ENCODE measurements at regions not wholly inside any gene's neighbourhood (a gene's known extent, or its start where the extent isn't known, plus 50 kb on each side); places are given as distances from the start of the nearest gene placed in this dataset.

DNA sequence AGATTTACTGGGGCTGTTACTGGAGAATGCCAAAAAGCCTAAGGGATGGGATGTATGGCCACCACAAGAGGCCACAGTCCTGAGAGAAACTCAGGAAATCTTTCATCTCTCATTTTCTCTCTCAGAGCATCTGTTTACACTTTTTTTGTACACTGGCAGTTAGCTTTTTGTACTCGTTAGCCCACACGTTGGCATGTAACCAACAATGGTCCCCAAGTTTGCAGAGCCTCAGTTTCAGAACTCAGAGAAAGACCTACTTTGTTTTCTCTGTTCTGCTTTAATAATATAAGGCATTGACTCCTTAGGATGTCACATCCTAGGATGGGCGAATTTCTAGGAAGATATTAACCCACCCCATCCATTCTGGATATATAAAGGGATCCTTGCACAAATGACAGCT, 183.5 kb downstream of the SUCNR1 start:
- DNase-seq = no peak

GRCh38 chr3:152058856-152059255, 185.4 kb downstream of the SUCNR1 start:
- no peak for DNase-seq

DNA sequence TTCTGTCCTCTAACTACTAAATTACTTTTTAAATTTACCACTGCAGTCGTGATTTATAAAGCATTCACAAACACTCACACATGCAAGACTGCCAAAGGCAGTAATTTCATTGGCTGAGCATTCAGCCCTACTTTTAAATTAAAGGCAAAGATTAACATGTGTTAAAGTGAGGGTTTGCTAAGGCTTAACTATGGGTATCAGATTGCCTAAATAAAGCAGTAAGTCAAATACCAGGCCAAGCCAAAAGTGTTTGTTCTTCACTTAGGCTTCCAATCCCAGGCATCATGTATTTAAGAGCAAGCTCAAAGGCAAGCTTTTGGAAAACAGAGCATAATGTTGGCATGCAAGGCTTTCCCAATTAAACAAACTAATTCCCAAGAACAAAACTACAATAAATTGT, 187.3 kb downstream of the SUCNR1 start:
- no peak for DNase-seq

DNA sequence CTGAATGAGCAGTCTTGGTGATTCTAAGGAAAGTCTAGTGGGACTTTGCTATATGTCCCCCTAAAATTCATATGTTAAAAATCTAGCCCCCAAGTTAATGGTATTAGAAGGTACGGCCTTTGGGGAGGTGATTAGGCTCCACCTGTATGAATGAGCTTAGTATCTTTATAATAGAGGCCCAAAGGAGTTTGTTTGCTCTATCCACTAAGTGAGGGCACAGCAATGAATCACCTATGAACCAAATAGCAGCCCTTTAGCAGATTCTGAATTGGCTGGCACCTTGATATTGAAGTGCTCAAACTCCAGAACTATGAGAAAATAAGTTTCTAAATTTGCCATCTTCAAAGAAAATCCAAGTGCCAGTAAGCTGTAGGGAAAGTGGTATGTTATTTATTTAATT, 187.9 kb downstream of the SUCNR1 start:
- DNase-seq = no peak

GRCh38 chr3:152069871-152070270, 196.4 kb downstream of the SUCNR1 start:
- no peak for DNase-seq

DNA sequence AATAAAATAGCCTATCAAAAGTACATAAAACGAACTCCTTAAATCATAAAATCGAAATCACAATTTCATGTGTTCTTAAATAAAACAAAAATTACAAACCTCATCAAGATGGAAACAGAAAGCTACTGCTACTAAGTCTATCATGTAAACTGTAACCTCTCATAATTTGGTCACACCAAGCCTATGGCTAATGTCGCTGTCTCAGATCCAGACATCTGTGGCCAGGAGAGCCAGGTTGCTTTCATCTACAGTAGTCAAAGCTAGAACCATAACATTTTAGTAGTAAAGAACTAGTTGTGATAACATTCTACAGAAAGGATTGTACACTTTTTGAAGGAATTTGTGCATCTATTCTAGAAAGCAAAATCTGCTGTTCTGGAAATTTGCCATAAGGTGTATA, 197.4 kb upstream of the MBNL1 start:
- DNase-seq = no peak

DNA sequence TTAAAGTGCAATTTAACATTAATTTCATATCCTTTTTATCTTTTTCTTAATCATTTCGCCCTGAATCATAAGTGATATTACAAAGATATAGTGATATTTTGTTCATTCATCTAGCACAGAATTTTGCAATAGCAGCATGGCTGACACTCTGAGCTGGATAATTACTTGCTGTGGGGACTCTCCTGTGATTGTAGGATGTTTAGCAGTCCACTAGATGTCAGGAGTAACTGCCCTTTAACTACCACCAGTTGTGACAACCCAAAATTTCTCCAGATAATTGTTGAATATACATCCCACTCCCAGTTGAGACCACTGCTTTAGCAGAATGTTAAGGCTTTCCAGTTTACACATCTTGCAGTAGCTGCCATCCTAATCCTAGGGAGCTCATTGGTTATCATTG, 196.8 kb upstream of the MBNL1 start:
- DNase-seq = no peak

DNA sequence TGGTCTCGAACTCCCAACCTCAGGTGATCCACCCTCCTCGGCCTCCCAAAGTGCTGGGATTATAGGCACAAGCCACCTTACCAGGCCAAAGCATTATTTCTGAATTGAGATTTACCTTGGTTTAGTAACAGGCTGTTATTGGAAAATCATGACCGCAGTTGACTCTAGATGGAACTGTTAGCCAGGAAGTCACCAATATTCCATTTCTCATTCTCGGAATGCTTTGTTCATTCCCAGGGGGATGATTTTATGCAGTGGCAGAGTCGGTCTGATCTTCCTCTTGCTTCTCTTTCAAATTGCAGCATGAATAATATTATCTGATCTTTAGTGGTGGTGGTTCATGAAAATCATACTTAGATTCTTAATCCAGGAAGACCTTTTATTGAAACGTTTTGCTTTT, 195.5 kb upstream of the MBNL1 start:
- DNase-seq = no peak

DNA sequence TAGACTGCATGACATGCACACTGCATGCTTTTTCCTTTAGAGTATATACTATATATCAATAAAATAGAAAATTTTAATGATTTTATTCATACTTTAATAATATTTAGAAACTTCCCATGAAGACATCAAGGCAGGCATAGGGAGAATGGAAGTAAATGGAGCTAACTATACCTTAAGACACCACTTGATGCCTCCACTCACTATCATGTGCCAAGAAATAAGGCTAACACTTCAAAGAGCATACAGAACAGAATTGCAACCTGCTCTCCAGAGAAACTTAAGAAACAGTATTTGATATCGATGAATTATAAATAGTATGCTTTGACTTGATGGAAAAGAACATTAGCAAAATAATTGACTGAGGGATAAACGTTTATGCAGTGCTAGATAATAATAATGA, 192.6 kb upstream of the MBNL1 start:
- no peak for DNase-seq

GRCh38 chr3:152079980-152080379, 188.7 kb upstream of the MBNL1 start:
- no peak for DNase-seq

GRCh38 chr3:152083135-152083534, 185.6 kb upstream of the MBNL1 start:
- DNase-seq = no peak

- DNase-seq = no peak
Observed at GRCh38 chr3:152084441-152085158, 184.1 kb upstream of the MBNL1 start.

GRCh38 chr3:152087153-152087552, 181.6 kb upstream of the MBNL1 start:
- no peak for DNase-seq

GRCh38 chr3:152089528-152089927, 179.2 kb upstream of the MBNL1 start:
- DNase-seq = no peak

GRCh38 chr3:152091725-152092124, 177.0 kb upstream of the MBNL1 start:
- no peak for DNase-seq

GRCh38 chr3:152093901-152094300, 174.8 kb upstream of the MBNL1 start:
- DNase-seq = no peak

DNA sequence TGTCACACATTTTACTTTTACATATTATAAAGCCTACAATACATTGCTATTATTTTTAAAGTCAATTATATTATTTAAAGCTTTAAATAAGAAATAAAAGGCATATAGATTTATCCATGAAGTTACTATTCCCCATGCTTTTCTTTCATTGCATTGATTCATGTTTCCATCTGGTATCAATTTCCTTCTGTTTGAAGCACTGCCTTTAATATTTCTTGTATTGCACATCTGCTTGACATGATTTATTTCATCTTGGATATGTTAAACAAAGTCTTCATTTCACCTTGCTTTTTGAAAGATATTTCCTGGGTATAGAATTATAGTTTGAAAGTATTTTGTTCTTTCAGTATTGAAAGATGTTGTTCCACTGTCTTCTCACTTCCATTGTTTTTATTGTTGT, 174.3 kb upstream of the MBNL1 start:
- DNase-seq = no peak

DNA sequence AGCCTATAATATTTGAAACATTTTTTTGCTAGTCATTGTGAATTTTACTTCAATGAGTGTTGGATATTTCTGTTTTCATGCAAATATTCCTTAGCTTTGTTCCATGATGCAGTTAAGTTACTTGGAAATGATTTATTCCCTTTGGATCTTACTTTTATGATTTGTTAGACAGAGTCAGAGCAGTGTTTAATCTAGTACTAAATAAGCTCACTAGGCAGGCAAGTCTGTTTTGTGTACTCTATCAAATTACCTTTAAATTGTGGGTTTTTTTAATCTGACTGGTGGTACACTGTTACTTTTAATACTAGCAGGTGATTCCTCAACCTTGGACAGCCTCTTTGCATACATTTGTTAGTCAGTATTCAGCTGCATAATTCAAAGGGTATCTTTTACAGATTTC, 173.3 kb upstream of the MBNL1 start:
- no peak for DNase-seq

DNA sequence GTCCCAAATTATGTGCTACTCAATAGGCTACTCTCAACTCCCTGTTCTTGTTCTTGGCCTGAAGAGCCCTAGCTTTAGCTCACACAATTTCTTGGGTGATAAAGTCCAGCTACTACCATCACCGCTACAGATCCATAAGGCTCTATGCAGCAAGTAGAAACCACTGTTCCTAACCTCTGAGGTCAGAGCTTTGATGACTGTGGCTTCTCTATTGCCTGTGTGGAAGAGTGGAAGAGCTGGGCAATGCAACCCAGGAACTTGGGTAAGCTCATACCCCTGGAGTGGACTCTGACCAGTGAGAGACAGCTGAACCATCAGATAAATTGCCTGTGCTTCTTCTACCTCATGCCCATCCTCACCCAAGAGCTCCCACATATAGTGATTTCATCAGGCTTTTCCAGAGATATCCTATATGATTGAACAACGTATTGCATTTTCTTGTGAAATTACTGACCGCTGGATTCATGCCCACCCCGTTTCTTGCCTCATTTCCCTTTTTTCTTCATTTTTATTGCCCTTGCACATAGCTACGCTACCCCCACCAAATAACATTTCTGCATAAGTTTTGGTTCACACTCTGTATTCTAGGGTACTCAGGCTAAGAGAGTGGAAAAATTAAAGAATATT, 172.3 kb upstream of the MBNL1 start:
- no peak for DNase-seq

GRCh38 chr3:152097120-152097519, 171.6 kb upstream of the MBNL1 start:
- no peak for DNase-seq

DNA sequence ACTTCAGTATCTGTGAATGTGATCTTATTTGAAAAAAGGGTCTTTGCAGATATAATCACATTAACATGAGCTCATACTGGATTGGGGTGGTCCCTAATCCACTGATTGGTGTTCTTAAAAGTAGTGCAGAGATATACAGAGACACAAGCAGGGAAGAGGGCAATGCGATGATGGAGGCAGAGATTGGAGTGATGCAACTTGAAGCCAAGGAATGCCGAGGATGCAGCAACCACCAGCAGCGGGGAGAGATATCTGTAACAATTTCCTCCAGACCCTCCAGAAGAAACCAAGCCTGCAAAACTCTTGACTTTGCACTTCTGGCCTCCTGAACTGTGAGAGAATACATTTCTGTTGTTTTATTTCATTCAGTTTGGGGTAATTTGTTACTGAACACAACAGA, 171.0 kb upstream of the MBNL1 start:
- no peak for DNase-seq

DNA sequence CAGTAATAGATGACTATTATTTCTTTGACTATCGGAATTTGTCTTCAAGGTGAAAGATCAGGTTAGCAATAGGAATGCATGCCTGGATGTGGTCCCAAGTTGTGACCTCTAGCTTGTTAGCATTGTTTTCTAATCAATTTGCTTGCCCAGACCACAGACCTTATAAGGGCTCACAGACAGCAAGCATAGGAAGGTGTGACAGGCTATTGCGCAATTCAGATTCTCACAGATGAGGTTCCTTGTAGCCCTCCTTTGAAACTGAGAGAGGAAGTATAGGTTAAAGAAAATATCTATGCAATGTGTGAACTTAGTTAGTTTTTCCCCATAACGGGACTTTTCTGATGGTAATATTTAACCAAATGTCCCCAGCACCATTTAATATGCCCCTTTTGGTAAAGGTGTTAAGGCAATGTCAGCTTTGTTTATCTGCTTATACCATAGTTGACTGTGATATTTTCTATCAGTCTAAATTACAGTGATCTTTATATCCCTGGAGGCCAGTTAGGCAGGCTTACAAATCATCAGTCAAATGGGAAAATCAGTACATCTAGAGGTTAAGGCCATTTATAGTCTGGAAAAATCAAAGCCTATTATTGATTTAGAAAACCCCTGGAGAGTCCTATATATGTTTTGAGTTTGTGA, 168.1 kb upstream of the MBNL1 start:
- DNase-seq = no peak

GRCh38 chr3:152102410-152102809, 166.3 kb upstream of the MBNL1 start:
- DNase-seq = no peak

DNA sequence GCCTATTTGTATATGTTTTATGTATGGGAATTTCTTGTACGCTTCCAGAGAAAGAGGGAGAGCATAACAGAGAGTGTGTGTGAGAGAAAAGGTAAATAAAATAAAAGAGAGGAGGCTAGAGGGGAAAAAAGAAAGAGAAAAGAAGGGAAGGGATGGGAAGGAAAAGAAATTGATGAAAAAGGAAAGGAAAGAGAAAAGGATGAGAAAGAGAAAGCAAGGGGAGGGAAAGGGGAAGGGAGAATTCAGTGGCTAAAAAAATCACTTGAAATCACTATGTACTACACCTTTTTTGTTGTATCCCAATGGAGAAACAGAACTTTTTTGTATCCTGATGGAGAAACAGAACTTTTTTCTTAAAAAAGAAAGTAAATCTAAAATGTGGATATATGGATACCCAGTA, 165.5 kb upstream of the MBNL1 start:
- DNase-seq = no peak

Measured in stimulated activated CD4-positive, alpha-beta T cell treated with anti-CD3 and anti-CD28 coated beads, Interleukin-15, amount 100 ng/mL, for 24 hours (primary cell).